GM12878 (cell line): ENCODE measurements at regions not wholly inside any gene's neighbourhood (a gene's known extent, or its start where the extent isn't known, plus 50 kb on each side); places are given as distances from the start of the nearest gene placed in this dataset.

Experiments used
- ATAC-seq: fragments of 200-7000 bp; cut with Tn5 transposase; 3 replicates; pipeline ENCODE4 v1.9.1; 2020; ENCODE audit warnings: mild to moderate bottlenecking, moderate library complexity
- BruUV-seq: library from RNA; stranded (reverse); fragments of 400-500 nt; replicated peaks from 2 replicates; lab custom pipeline; 2021; lab: Mats Ljungman, UMichigan
- CTCF ChIA-PET: fragments of 300-600 bp; sonication (Branson Sonifier 250); formaldehyde crosslinking; extraction: SDS; loops from one replicate; lab custom pipeline; 2021; ENCODE audit warnings: inconsistent platforms; lab: Yijun Ruan, JAX
- POLR2A ChIA-PET: fragments of 350-600 bp; formaldehyde crosslinking; extraction: SDS; loops from one replicate; lab custom pipeline; 2021; ENCODE audit warnings: inconsistent platforms; lab: Charles Lee
- RAD21 ChIA-PET: fragments of 300-600 bp; sonication (Branson Sonifier 250); formaldehyde crosslinking; loops from one replicate; lab custom pipeline; 2023; ENCODE audit warnings: antibody characterized with exemption; ENCODE audit not compliant: unreplicated experiment; lab: Charles Lee
- SMC1A ChIA-PET: fragments of 300-600 bp; sonication (Branson Sonifier 250); formaldehyde crosslinking; loops from one replicate; lab custom pipeline; 2023; ENCODE audit not compliant: unreplicated experiment, uncharacterized antibody; lab: Charles Lee
- DNase-seq: peaks from one replicate; pipeline ENCODE4 v3.0.0-alpha.2; 2011; ENCODE audit warnings: low read depth, low spot score
- FAIRE-seq: peaks from 3 replicates; lab custom pipeline; 2011; peaks lifted over from hg19 to GRCh38; lab: Jason Lieb, UNC
- H2AFZ ChIP-seq: 2 replicates; pipeline ENCODE4 v1.6.0; 2011; ENCODE audit warnings: low read depth, low read length, control low read depth; ENCODE audit not compliant: control insufficient read depth
- H3K27ac ChIP-seq: 2 replicates; pipeline ENCODE4 v1.5.1; 2011; ENCODE audit warnings: control low read depth; ENCODE audit not compliant: control insufficient read depth, insufficient read depth
- H3K27me3 ChIP-seq, 2 experiments: replicated peaks in 1 of 2; 2 replicates each; pipeline versions ENCODE4 v1.6.0 to v1.6.1; 2011; ENCODE audit warnings: low read length in 1 of 2; ENCODE audit not compliant: control insufficient read depth in 2 of 2, insufficient read depth in 2 of 2
- H3K36me3 ChIP-seq, 2 experiments: 2 replicates each; pipeline ENCODE4 v1.5.1; 2011; ENCODE audit warnings: low read length in 1 of 2; ENCODE audit not compliant: control insufficient read depth in 2 of 2, insufficient read depth in 2 of 2
- H3K4me1 ChIP-seq: 2 replicates; pipeline ENCODE4 v1.6.1; 2011; ENCODE audit warnings: mild to moderate bottlenecking, low read length, moderate library complexity, mixed read lengths; ENCODE audit not compliant: control insufficient read depth, insufficient read depth
- H3K4me2 ChIP-seq: 2 replicates; pipeline ENCODE4 v1.6.0; 2011; ENCODE audit warnings: control low read depth; ENCODE audit not compliant: control insufficient read depth, insufficient read depth
- H3K4me3 ChIP-seq: fragments of 200-600 bp; sonication (generic); 2 replicates; pipeline ENCODE4 v1.5.1; 2016
- H3K79me2 ChIP-seq: 2 replicates; pipeline ENCODE4 v1.6.0; 2011; ENCODE audit warnings: low read length; ENCODE audit not compliant: control insufficient read depth, insufficient read depth
- H3K9ac ChIP-seq: 2 replicates; pipeline ENCODE4 v1.8.0; 2011; ENCODE audit warnings: low read length, control low read depth, mixed read lengths; ENCODE audit not compliant: control insufficient read depth, insufficient read depth
- H3K9me3 ChIP-seq: replicated peaks from 3 replicates; pipeline ENCODE4 v1.5.1; 2011; ENCODE audit warnings: mild to moderate bottlenecking, low read length; ENCODE audit not compliant: control insufficient read depth, insufficient read depth
- H4K20me1 ChIP-seq: 2 replicates; pipeline ENCODE4 v1.6.0; 2011; ENCODE audit not compliant: control insufficient read depth, insufficient read depth
- BCLAF1 ChIP-seq: fragments of 450-650 bp; IDR thresholded peaks from 2 replicates; pipeline ENCODE4 v1.6.1; 2017; ENCODE audit warnings: antibody characterized with exemption, mild to moderate bottlenecking, moderate library complexity
- BHLHE40 ChIP-seq, 2 experiments: fragments of 450-650 bp in 1 of 2; IDR thresholded peaks; 2 replicates each; pipeline ENCODE4 v1.6.1; 2011 to 2017; ENCODE audit warnings: low read depth in 2 of 2, borderline replicate concordance in 1 of 2, improper control_type of control experiment in 1 of 2, low read length in 1 of 2, mild to moderate bottlenecking in 1 of 2
- CHD2 ChIP-seq: IDR thresholded peaks from 2 replicates; pipeline ENCODE4 v1.6.1; 2011; ENCODE audit warnings: low read depth, low read length, improper control_type of control experiment, borderline replicate concordance
- EP300 ChIP-seq, 2 experiments: fragments of 150-350 bp in 1 of 2; IDR thresholded peaks; 2 replicates each; pipeline ENCODE4 v1.6.1; 2011 to 2012; ENCODE audit warnings: low read depth in 2 of 2, low read length in 2 of 2, borderline replicate concordance in 1 of 2, improper control_type of control experiment in 1 of 2, inconsistent platforms in 1 of 2; ENCODE audit not compliant: control insufficient read depth in 1 of 2
- MEF2B ChIP-seq: fragments of 450-650 bp; IDR thresholded peaks from 2 replicates; pipeline ENCODE4 v1.6.1; 2018; ENCODE audit warnings: mild to moderate bottlenecking, moderate library complexity; ENCODE audit not compliant: partially characterized antibody, poor library complexity, severe bottlenecking
- NFIC ChIP-seq: IDR thresholded peaks from 2 replicates; pipeline ENCODE4 v1.6.1; 2012; ENCODE audit warnings: low read depth, mild to moderate bottlenecking, inconsistent platforms, low read length, moderate library complexity
- PKNOX1 ChIP-seq: fragments of 450-650 bp; IDR thresholded peaks from 2 replicates; pipeline ENCODE4 v1.6.1; 2016; ENCODE audit warnings: mild to moderate bottlenecking
- RFX5 ChIP-seq: IDR thresholded peaks from 2 replicates; pipeline ENCODE4 v1.6.1; 2011; ENCODE audit warnings: low read depth, low read length, improper control_type of control experiment
- SRF ChIP-seq, 2 experiments: IDR thresholded peaks; 2 replicates each; pipeline ENCODE4 v1.6.1; 2011; ENCODE audit warnings: low read depth in 2 of 2, low read length in 2 of 2, mild to moderate bottlenecking in 1 of 2, moderate library complexity in 1 of 2
- WGBS: methylation state at CpG from one replicate; pipeline ENCODE4 v1.1.6; 2016; ENCODE audit warnings: low lambda C conversion rate; ENCODE audit not compliant: insufficient replicate concordance, insufficient coverage; ENCODE audit errors: missing lambda C conversion rate; 5-methylcytosine and 5-hydroxymethylcytosine counted together
- in situ Hi-C: fragments of 300-500 bp; cut with MboI; formaldehyde crosslinking; loops from 9 replicates; pipeline ENCODE4 v1.14.3; 2018; ENCODE audit warnings: mixed read lengths
- intact Hi-C: fragments of 100-400 bp; cut with micrococcal nuclease; formaldehyde crosslinking; loops from one replicate; pipeline ENCODE4 v1.14.2; 2022; ENCODE audit not compliant: unreplicated experiment
- TF ChIP-seq, protein P1 (sequence below): IDR thresholded peaks from 2 replicates; pipeline ENCODE4 v1.6.1; 2011; ENCODE audit warnings: low read depth, mild to moderate bottlenecking, low read length, moderate library complexity, borderline replicate concordance; ENCODE audit errors: extremely low read depth
- TF ChIP-seq, protein P2 (sequence below): fragments of 450-650 bp; formaldehyde crosslinking; IDR thresholded peaks from 2 replicates; pipeline ENCODE4 v1.4.0; 2020; ENCODE audit warnings: mild to moderate bottlenecking, moderate library complexity

GRCh38 chr2:226496273-226496550 is 303.4 kb downstream of the IRS1 start (continued):
- TF ChIP-seq BCLAF1 (no peak), NFIC (no peak)
- TF ChIP-seq, all 136 proteins: peak for 0

GRCh38 chr2:226495466-226496272 is 304.0 kb downstream of the IRS1 start:
- SMC1A ChIA-PET: interaction anchor here (1.0 kb wide), 1 partner anchor 307 kb away, joined by 3 read pairs; no protein-coding TSS in a partner anchor
- Histone ChIP-seq H3K36me3 (no peaks in the 10 kb centered on the region), H4K20me1 (no peaks in the 10 kb centered on the region), H3K27me3 (no peaks in the 10 kb centered on the region), H3K27ac (no peak overlapping the region), H3K4me1 (no peaks in the 10 kb centered on the region), H3K4me3 (no peak overlapping the region), H3K79me2 (no peaks in the 10 kb centered on the region), H3K9ac (no peak overlapping the region), H2AFZ (no peak overlapping the region), H3K4me2 (no peak overlapping the region), H3K9me3 (no peaks in the 10 kb centered on the region)
- 15% methylated on average over 9 of the region's 9 CpGs for WGBS
- CTCF ChIA-PET: no interaction called here
- intact Hi-C loops: no loop called here
- ATAC-seq: no peak
- FAIRE-seq: no peak
- DNase-seq: no peak
- in situ Hi-C loops: no loop called here
- POLR2A ChIA-PET: no interaction called here
- TF ChIP-seq EP300 (IDR thresholded peaks at IDR 0.05; ENCODE audit: borderline replicate concordance in 1 of 2, control insufficient read depth in 1 of 2, low read depth in 2 of 2, low read length in 2 of 2) (no peak), BHLHE40 (IDR thresholded peaks at IDR 0.05; ENCODE audit: borderline replicate concordance in 1 of 2, low read depth in 2 of 2, low read length in 1 of 2) (no peak), CHD2 (no peak), PKNOX1 (no peak), RFX5 (no peak), SRF (IDR thresholded peaks at IDR 0.05; ENCODE audit: low read depth in 2 of 2, low read length in 2 of 2) (no peak), MEF2B (no peak)
- TF ChIP-seq, protein P1, sequence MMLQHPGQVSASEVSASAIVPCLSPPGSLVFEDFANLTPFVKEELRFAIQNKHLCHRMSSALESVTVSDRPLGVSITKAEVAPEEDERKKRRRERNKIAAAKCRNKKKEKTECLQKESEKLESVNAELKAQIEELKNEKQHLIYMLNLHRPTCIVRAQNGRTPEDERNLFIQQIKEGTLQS: no peak
- TF ChIP-seq, protein P2, sequence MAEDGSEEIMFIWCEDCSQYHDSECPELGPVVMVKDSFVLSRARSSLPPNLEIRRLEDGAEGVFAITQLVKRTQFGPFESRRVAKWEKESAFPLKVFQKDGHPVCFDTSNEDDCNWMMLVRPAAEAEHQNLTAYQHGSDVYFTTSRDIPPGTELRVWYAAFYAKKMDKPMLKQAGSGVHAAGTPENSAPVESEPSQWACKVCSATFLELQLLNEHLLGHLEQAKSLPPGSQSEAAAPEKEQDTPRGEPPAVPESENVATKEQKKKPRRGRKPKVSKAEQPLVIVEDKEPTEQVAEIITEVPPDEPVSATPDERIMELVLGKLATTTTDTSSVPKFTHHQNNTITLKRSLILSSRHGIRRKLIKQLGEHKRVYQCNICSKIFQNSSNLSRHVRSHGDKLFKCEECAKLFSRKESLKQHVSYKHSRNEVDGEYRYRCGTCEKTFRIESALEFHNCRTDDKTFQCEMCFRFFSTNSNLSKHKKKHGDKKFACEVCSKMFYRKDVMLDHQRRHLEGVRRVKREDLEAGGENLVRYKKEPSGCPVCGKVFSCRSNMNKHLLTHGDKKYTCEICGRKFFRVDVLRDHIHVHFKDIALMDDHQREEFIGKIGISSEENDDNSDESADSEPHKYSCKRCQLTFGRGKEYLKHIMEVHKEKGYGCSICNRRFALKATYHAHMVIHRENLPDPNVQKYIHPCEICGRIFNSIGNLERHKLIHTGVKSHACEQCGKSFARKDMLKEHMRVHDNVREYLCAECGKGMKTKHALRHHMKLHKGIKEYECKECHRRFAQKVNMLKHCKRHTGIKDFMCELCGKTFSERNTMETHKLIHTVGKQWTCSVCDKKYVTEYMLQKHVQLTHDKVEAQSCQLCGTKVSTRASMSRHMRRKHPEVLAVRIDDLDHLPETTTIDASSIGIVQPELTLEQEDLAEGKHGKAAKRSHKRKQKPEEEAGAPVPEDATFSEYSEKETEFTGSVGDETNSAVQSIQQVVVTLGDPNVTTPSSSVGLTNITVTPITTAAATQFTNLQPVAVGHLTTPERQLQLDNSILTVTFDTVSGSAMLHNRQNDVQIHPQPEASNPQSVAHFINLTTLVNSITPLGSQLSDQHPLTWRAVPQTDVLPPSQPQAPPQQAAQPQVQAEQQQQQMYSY (CRISPR knock-in tag): no peak
- BruUV-seq: no TSS peak
- RAD21 ChIA-PET: no interaction called here
